Right lobe of liver (tissue), 4 donors: ENCODE measurements at regions not wholly inside any gene's neighbourhood (a gene's known extent, or its start where the extent isn't known, plus 50 kb on each side); places are given as distances from the start of the nearest gene placed in this dataset.

ENCODE experiments used
- POLR2A ChIP-seq: fragments of 450-650 bp; IDR thresholded peaks from one replicate; pipeline ENCODE4 v1.6.1; 2017; ENCODE audit warnings: antibody characterized with exemption, mild to moderate bottlenecking
- TF ChIP-seq, protein P1 (sequence below), 4 donors: fragments of 200-600 bp in 3 of 4; fragments of 450-650 bp in 1 of 4; IDR thresholded peaks; one replicate each; pipeline versions ENCODE4 v1.5.1 to v1.8.0; 2016 to 2022; ENCODE audit warnings: antibody characterized with exemption in 4 of 4, mild to moderate bottlenecking in 2 of 4
- donor health status: DM: no; HTN: no; CAD: no.
- donor health status: DM: no; HTN: no; CAD: no.
- donor health status: DM: no; HTN: yes; CAD: no.

DNA sequence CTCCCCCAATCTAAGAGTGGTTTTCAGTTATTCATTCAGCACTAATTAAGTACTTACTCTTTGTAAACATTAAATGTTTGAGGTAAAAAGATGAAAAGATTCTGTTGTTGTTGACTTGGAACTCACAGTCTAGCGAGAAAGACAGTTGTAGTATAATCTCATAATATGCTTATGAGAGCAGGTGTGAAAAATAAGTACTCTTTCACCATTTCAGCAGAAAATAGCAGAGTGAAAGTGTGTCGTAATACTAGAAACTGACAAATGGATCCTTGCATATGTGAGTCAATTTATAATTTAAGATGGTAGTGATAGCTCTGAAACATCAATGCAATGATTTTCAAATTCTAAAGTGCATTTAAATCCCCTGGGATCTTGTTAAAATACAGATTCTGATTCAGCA lies 618.8 kb upstream of the CCDC54 start:
- no peak for TF ChIP-seq POLR2A
- TF ChIP-seq, protein P1, sequence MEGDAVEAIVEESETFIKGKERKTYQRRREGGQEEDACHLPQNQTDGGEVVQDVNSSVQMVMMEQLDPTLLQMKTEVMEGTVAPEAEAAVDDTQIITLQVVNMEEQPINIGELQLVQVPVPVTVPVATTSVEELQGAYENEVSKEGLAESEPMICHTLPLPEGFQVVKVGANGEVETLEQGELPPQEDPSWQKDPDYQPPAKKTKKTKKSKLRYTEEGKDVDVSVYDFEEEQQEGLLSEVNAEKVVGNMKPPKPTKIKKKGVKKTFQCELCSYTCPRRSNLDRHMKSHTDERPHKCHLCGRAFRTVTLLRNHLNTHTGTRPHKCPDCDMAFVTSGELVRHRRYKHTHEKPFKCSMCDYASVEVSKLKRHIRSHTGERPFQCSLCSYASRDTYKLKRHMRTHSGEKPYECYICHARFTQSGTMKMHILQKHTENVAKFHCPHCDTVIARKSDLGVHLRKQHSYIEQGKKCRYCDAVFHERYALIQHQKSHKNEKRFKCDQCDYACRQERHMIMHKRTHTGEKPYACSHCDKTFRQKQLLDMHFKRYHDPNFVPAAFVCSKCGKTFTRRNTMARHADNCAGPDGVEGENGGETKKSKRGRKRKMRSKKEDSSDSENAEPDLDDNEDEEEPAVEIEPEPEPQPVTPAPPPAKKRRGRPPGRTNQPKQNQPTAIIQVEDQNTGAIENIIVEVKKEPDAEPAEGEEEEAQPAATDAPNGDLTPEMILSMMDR (IDR thresholded peaks at IDR 0.05): no peak
